Activated B cell treated with CpG ODN at 0.5 μM for 24 hours (primary cell): ENCODE measurements at regions not wholly inside any gene's neighbourhood (a gene's known extent, or its start where the extent isn't known, plus 50 kb on each side); places are given as distances from the start of the nearest gene placed in this dataset.

ENCODE experiments used
- ATAC-seq: fragments of 200-7000 bp; cut with Tn5 transposase; one replicate; pipeline ENCODE4 v1.10.0; 2021; ENCODE audit warnings: low read depth, mild to moderate bottlenecking, moderate library complexity
- CTCF ChIA-PET: fragments of 350-600 bp; sonication (Branson Sonifier 250); formaldehyde crosslinking; loops from one replicate; lab custom pipeline; 2021; ENCODE audit warnings: antibody characterized with exemption; lab: Charles Lee
- POLR2A ChIA-PET: fragments of 350-600 bp; sonication (Branson Sonifier 250); formaldehyde crosslinking; loops from one replicate; lab custom pipeline; 2021; ENCODE audit warnings: antibody characterized with exemption; lab: Charles Lee
- DNase-seq: peaks from one replicate; pipeline ENCODE4 v3.0.0; 2022
- H3K27ac Mint-ChIP-seq: one replicate; pipeline ENCODE4 v1.8.0; 2020; ENCODE audit warnings: mixed read lengths
- H3K27me3 Mint-ChIP-seq: one replicate; pipeline ENCODE4 v1.8.0; 2021; ENCODE audit warnings: mixed read lengths
- H3K36me3 Mint-ChIP-seq: one replicate; pipeline ENCODE4 v1.8.0; 2021; ENCODE audit warnings: low read depth, mixed read lengths
- H3K4me1 Mint-ChIP-seq: one replicate; pipeline ENCODE4 v1.8.0; 2021; ENCODE audit warnings: mixed read lengths
- H3K4me3 Mint-ChIP-seq: one replicate; pipeline ENCODE4 v1.8.0; 2020; ENCODE audit warnings: mild to moderate bottlenecking, mixed read lengths
- H3K9me3 Mint-ChIP-seq: one replicate; pipeline ENCODE4 v1.8.0; 2020; ENCODE audit warnings: mixed read lengths
- intact Hi-C: fragments of 100-400 bp; cut with micrococcal nuclease; formaldehyde crosslinking; loops from one replicate; pipeline ENCODE4 v1.15.1; 2024
- TF ChIP-seq, protein P1 (sequence below): fragments of 200-600 bp; IDR thresholded peaks from one replicate; pipeline ENCODE4 v1.8.0; 2022; ENCODE audit warnings: antibody characterized with exemption, mild to moderate bottlenecking

GRCh38 chr5:34494111-34494755 lies 161.9 kb upstream of the RAI14 start:
- intact Hi-C loops, result no loop called here
- Mint-ChIP-seq H3K36me3 (no peaks in the 10 kb centered on the region), H3K4me1 (peaks cover 9% of the 10 kb centered on the region), H3K4me3 (no peak overlapping the region), H3K27me3 (peaks cover 2% of the 10 kb centered on the region), H3K27ac (no peak overlapping the region), H3K9me3 (no peaks in the 10 kb centered on the region)
- ATAC-seq (no peak), DNase-seq (no peak)
- TF ChIP-seq, protein P1, sequence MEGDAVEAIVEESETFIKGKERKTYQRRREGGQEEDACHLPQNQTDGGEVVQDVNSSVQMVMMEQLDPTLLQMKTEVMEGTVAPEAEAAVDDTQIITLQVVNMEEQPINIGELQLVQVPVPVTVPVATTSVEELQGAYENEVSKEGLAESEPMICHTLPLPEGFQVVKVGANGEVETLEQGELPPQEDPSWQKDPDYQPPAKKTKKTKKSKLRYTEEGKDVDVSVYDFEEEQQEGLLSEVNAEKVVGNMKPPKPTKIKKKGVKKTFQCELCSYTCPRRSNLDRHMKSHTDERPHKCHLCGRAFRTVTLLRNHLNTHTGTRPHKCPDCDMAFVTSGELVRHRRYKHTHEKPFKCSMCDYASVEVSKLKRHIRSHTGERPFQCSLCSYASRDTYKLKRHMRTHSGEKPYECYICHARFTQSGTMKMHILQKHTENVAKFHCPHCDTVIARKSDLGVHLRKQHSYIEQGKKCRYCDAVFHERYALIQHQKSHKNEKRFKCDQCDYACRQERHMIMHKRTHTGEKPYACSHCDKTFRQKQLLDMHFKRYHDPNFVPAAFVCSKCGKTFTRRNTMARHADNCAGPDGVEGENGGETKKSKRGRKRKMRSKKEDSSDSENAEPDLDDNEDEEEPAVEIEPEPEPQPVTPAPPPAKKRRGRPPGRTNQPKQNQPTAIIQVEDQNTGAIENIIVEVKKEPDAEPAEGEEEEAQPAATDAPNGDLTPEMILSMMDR, result no peak
- ChIA-PET CTCF (interaction anchor here (0.8 kb wide), 1 partner anchor 8 kb away, joined by 3 read pairs; no protein-coding TSS in a partner anchor), POLR2A (no interaction called here)

- Mint-ChIP-seq H3K9me3 (no peaks in the 10 kb centered on the region), H3K36me3 (no peaks in the 10 kb centered on the region), H3K4me1 (peaks cover 13% of the 10 kb centered on the region), H3K27ac (no peak overlapping the region), H3K4me3 (no peak overlapping the region), H3K27me3 (no peaks in the 10 kb centered on the region)
- TF ChIP-seq, protein P1, result no peak
- ChIA-PET POLR2A (no interaction called here), CTCF (no interaction called here)
- ATAC-seq, result no peak
- DNase-seq, result no peak
- intact Hi-C loops, result no loop called here
These were observed 160.9 kb upstream of the RAI14 start for GRCh38 chr5:34495178-34495577.

DNA sequence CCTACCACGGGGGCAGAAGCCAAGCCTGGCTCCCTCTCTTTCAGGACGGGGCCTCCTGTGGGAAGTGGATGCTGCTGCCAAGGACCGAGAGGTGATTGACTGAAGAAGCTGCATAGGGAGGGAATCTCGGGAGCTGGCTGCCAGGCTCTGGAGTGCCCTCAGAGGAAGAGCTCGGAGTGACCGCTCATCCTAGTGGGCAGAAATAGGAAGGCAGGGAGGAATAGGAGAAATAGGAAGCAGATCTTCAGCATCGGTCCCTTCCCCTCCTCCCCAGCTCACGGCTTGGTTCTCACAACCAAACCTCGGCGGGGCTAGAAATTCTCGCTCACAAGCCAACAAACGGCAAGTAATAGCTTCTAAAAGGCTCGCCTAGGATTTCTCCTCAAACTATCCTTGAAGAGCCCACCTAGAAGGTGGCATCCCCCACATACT lies 159.9 kb upstream of the RAI14 start:
- Mint-ChIP-seq H3K4me1 (peaks cover 21% of the 10 kb centered on the region), H3K9me3 (no peaks in the 10 kb centered on the region), H3K36me3 (no peaks in the 10 kb centered on the region), H3K27ac (no peak overlapping the region), H3K27me3 (no peaks in the 10 kb centered on the region), H3K4me3 (no peak overlapping the region)
- ChIA-PET CTCF (no interaction called here), POLR2A (no interaction called here)
- TF ChIP-seq, protein P1, result no peak
- DNase-seq, result no peak
- intact Hi-C loops, result no loop called here
- no peak for ATAC-seq

GRCh38 chr5:34496701-34497469 lies 159.2 kb upstream of the RAI14 start:
- intact Hi-C loops, result no loop called here
- no peaks in the 10 kb centered on the region for H3K27me3 Mint-ChIP-seq
- POLR2A ChIA-PET, result no interaction called here
- ATAC-seq, result no peak
- no peaks in the 10 kb centered on the region for H3K36me3 Mint-ChIP-seq
- H3K27ac Mint-ChIP-seq, result no peak overlapping the region
- H3K4me3 Mint-ChIP-seq, result no peak overlapping the region
- H3K9me3 Mint-ChIP-seq, result no peaks in the 10 kb centered on the region
- CTCF ChIA-PET, result no interaction called here
- TF ChIP-seq, protein P1, result no peak
- no peak for DNase-seq
- peaks cover 21% of the 10 kb centered on the region for H3K4me1 Mint-ChIP-seq

- Mint-ChIP-seq H3K4me3 (no peak overlapping the region), H3K36me3 (no peaks in the 10 kb centered on the region), H3K4me1 (peaks cover 21% of the 10 kb centered on the region), H3K27ac (no peak overlapping the region), H3K9me3 (no peaks in the 10 kb centered on the region), H3K27me3 (no peaks in the 10 kb centered on the region)
- intact Hi-C loops, result no loop called here
- CTCF ChIA-PET, result no interaction called here
- no peak for DNase-seq
- TF ChIP-seq, protein P1, result no peak
- ATAC-seq, result no peak
- POLR2A ChIA-PET, result no interaction called here
These were observed 158.7 kb upstream of the RAI14 start for GRCh38 chr5:34497470-34497808.
